Colonic mucosa (tissue), 4 donors: ENCODE measurements at regions not wholly inside any gene's neighbourhood (a gene's known extent, or its start where the extent isn't known, plus 50 kb on each side); places are given as distances from the start of the nearest gene placed in this dataset.

ENCODE experiments used
- DNase-seq: peaks from one replicate; pipeline ENCODE4 v3.0.0-alpha.2; 2020
- H3K27ac ChIP-seq: fragments of 200-600 bp; one replicate; pipeline ENCODE4 v1.8.0; 2021
- H3K27me3 ChIP-seq: fragments of 200-600 bp; one replicate; pipeline ENCODE4 v1.8.0; 2021
- H3K36me3 ChIP-seq: fragments of 200-600 bp; one replicate; pipeline ENCODE4 v1.8.0; 2021
- H3K4me1 ChIP-seq: fragments of 200-600 bp; one replicate; pipeline ENCODE4 v1.8.0; 2021; ENCODE audit warnings: mild to moderate bottlenecking
- H3K4me3 ChIP-seq: fragments of 200-600 bp; one replicate; pipeline ENCODE4 v1.8.0; 2021
- H3K9ac ChIP-seq, 2 donors: one replicate each; pipeline ENCODE4 v1.7.0; 2013; ENCODE audit warnings: control low read depth in 2 of 2, low read depth in 2 of 2, low read length in 2 of 2
- H3K9me3 ChIP-seq: fragments of 200-600 bp; one replicate; pipeline ENCODE4 v1.8.0; 2021
- CTCF ChIP-seq: fragments of 200-600 bp; IDR thresholded peaks from one replicate; pipeline ENCODE4 v1.8.0; 2022; ENCODE audit warnings: antibody characterized with exemption, mild to moderate bottlenecking
- intact Hi-C: fragments of 100-400 bp; cut with DNase I; formaldehyde crosslinking; loops from one replicate; pipeline ENCODE4 v1.14.1; 2022
- donor health status: healthy.
- donor health status: DM: no; HTN: no; CAD: no.
- donor health status: DM: no; HTN: no; CAD: no.

- intact Hi-C loops = no loop called here
- no peak overlapping the region for H3K9ac ChIP-seq
- H3K4me1 ChIP-seq = no peaks in the 10 kb centered on the region
- no peaks in the 10 kb centered on the region for H3K36me3 ChIP-seq
- DNase-seq = no peak
- H3K27ac ChIP-seq = no peak overlapping the region
- no peak for TF ChIP-seq CTCF
- no peaks in the 10 kb centered on the region for H3K27me3 ChIP-seq
- no peaks in the 10 kb centered on the region for H3K9me3 ChIP-seq
- H3K4me3 ChIP-seq = no peak overlapping the region
Observed at GRCh38 chr2:14235667-14236066, 396.9 kb upstream of the LRATD1 start.

- H3K9ac ChIP-seq = no peak overlapping the region
- intact Hi-C loops = no loop called here
- no peaks in the 10 kb centered on the region for H3K36me3 ChIP-seq
Observed at GRCh38 chr2:14237902-14238301, 394.6 kb upstream of the LRATD1 start.

GRCh38 chr2:14239605-14240004 is 392.9 kb upstream of the LRATD1 start:
- Histone ChIP-seq H3K27me3 (no peaks in the 10 kb centered on the region), H3K27ac (no peak overlapping the region), H3K36me3 (no peaks in the 10 kb centered on the region), H3K4me3 (no peak overlapping the region), H3K4me1 (no peaks in the 10 kb centered on the region), H3K9me3 (no peaks in the 10 kb centered on the region), H3K9ac (no peak overlapping the region)
- DNase-seq = no peak
- intact Hi-C loops = no loop called here
- TF ChIP-seq CTCF = no peak

More at GRCh38 chr2:14237902-14238301, 394.6 kb upstream of the LRATD1 start:
- H3K27me3 ChIP-seq = no peaks in the 10 kb centered on the region
- no peak for TF ChIP-seq CTCF
- H3K4me1 ChIP-seq = no peaks in the 10 kb centered on the region
- H3K27ac ChIP-seq = no peak overlapping the region
- H3K9me3 ChIP-seq = no peaks in the 10 kb centered on the region
- no peak for DNase-seq
- H3K4me3 ChIP-seq = no peak overlapping the region

GRCh38 chr2:14240868-14241267 is 391.6 kb upstream of the LRATD1 start:
- DNase-seq = no peak
- H3K27ac ChIP-seq = no peak overlapping the region
- no peak for TF ChIP-seq CTCF
- no peak overlapping the region for H3K4me3 ChIP-seq
- intact Hi-C loops = no loop called here
- no peaks in the 10 kb centered on the region for H3K36me3 ChIP-seq
- H3K9ac ChIP-seq = no peak overlapping the region
- no peaks in the 10 kb centered on the region for H3K4me1 ChIP-seq
- no peaks in the 10 kb centered on the region for H3K27me3 ChIP-seq
- no peaks in the 10 kb centered on the region for H3K9me3 ChIP-seq

- intact Hi-C loops = no loop called here
- Histone ChIP-seq H3K4me3 (no peak overlapping the region), H3K9me3 (no peaks in the 10 kb centered on the region), H3K4me1 (no peaks in the 10 kb centered on the region), H3K9ac (no peak overlapping the region), H3K36me3 (no peaks in the 10 kb centered on the region), H3K27ac (no peak overlapping the region), H3K27me3 (no peaks in the 10 kb centered on the region)
- DNase-seq = no peak
- no peak for TF ChIP-seq CTCF
Observed at GRCh38 chr2:14245901-14246300, 386.6 kb upstream of the LRATD1 start.
